ENCODE measurements at regions not wholly inside any gene's neighbourhood (a gene's known extent, or its start where the extent isn't known, plus 50 kb on each side); places are given as distances from the start of the nearest gene placed in this dataset.
A peak's percentile ranks its signal among the peaks of the same experiment; 100 is the strongest.
"Not testable (repeated sequence)": the region's sequence is repeated elsewhere in the genome, so short reads cannot be mapped to it uniquely, and the experiment has no call there.

DNA sequence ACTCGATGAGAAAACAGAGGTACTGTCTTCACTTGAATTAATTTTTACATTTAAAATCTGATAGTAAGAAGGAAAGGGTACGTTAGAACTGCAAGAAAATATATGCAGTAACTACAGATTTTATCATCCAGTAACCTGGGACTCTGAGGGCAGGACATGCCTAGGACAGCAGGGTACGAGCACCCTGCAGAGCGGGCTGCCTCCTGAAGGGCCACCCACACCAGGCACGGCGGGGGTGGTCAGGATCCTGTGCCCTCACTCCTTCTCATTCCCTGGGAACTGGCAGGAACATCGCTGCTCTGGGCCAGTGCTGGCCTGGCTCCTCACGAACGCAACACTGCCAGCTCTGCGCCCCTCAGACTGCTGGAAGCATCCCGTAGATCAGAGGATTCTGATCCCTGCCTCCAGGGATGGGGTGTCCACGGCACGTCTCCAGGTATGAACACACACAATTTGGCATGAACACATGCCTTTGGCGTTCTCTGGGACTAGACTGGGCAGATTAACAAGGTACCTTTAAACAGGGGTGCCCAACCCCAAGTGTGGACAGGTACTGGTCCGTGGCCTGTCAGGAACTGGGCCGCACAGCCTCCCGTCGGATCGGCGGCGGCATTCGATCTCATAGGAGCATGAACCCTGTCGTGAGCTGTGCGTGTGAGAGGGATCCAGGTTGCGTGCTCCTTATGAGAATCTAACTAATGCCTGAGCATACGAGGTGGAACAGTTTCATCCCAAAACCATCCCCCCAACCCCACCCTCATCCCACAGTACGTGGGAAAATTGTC lies 99.3 kb upstream of the FAM20C start:
- no peak for DNase-seq (ENCODE audit: low read depth)
- no peak overlapping the region for H3K4me3 ChIP-seq (ENCODE audit: low read depth, low read length)

DNA sequence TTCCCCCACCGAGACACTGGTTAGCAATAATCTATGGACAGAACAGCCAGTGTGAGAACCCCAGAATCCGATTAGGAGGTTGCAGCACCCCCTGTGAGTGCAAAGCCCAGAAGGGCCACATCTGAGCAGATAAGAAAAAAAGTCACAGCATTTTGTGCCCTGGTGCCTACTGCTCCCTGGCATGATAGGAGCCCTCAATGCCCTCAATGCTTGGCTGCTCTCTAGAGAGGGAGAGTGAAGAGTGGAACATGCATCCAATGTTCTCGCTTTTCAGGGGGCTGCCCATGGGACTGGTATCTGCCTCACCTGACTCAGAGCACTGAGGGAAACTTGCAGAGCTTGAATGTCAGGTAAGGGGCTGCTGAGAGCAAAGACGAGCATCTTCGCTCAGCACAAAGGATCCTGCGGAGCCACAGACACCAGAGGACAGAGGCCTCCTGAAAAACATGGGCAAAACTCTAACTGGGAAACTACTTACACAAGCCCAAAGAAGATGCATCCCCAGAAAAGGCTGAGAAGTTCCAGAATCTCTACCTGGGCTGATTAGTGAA lies 98.0 kb upstream of the FAM20C start:
- H3K4me3 ChIP-seq (ENCODE audit: low read depth, low read length) = no peak overlapping the region
- DNase-seq (ENCODE audit: low read depth) = no peak

GRCh38 chr7:95180-95862 lies 97.0 kb upstream of the FAM20C start:
- peak; percentile 42 for DNase-seq (ENCODE audit: low read depth)
- no peak overlapping the region for H3K4me3 ChIP-seq (ENCODE audit: low read depth, low read length)

DNA sequence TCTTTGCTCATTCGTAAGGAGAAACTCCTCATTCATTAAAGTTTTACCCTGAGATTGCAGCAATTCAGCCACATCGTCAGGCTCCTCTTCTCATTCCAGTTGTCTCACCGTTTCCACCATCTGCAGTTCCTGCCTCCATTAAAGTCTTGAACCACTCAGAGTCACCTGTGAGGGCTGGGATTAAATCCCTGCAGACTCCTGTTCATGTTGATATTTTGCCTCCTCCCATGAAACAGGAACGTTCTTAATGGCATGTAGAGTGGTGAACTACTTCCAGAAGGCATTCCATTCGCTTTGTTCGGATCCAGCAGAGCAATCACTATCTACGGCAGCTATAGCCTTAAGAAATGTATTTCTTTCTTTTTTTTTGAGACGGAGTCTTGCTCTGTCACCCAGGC lies 96.5 kb upstream of the FAM20C start:
- DNase-seq (ENCODE audit: low read depth) = no peak
- no peak overlapping the region for H3K4me3 ChIP-seq (ENCODE audit: low read depth, low read length)

- no peak for DNase-seq (ENCODE audit: low read depth)
Observed at GRCh38 chr7:96861-97260, 95.5 kb upstream of the FAM20C start.

DNA sequence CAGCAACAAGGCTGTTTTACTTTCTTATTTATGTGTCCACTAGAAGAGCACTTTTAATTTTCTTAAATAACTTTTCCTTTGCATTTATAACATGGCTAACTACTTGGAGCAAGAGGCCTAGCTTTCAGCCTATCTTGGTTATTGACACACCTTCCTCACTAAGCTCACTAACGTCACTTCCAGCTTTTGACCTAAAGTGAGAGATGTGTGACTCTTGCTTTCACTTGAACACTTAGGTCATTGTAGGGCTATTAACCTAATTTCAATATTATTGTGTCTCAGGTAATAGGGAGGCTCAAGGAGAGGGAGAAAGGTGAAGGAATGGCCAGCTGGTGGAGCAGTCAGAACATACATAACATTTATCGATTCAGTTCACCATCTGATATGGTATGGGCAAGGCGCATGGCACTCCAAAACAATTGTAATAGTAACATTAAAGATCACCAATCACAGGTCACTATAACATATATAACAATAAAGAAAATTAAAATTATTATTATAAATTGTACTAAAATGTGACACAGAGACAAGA lies 95.0 kb upstream of the FAM20C start:
- H3K4me3 ChIP-seq (ENCODE audit: low read depth, low read length) = no peak overlapping the region
- no peak for DNase-seq (ENCODE audit: low read depth)

More at GRCh38 chr7:96861-97260, 95.5 kb upstream of the FAM20C start:
- no peak overlapping the region for H3K4me3 ChIP-seq (ENCODE audit: low read depth, low read length)

DNA sequence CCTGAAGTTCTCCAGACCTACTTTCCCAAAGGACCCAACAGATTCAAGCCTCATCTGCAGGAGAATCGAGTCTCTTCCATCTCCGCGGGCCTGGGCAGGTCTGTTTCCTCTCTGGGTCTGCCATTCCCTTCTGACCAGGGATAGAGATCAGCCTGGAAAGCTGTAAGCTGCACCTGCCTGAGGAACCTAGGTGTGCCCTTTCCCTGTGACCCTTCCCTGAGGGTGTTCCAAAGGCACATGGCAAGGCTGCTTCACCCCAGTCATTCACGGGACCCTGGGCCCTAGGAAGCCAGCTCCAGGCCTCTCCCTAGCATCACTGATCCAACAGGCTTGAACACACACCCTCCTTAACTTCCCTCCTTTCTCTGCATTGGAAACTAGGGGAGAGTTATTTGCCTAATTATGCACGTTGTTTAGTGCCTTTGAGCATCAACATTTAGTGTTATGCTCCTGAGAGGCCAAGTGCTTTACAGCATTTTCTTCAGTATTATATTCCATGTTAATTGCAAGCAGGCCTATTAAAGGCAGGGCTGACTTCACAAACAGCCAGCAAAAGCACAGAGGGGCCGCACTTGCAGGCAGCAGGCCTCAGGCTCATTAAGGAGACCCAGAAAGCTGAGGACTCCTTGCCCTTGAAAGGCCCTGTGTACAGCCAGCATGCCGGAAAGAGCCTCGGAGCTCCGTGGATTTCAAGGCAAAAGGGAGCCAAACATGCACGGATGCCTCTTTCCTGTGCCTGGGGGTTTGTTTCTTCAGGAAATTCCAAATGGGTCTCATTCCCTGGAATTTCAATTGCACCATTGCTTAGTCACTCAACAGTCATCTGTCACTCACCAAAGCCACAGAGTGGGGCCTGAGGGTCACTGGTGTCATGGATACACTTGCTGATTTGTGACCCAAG lies 91.0 kb upstream of the FAM20C start:
- DNase-seq (ENCODE audit: low read depth) = no peak
- no peak overlapping the region for H3K4me3 ChIP-seq (ENCODE audit: low read depth, low read length)

DNA sequence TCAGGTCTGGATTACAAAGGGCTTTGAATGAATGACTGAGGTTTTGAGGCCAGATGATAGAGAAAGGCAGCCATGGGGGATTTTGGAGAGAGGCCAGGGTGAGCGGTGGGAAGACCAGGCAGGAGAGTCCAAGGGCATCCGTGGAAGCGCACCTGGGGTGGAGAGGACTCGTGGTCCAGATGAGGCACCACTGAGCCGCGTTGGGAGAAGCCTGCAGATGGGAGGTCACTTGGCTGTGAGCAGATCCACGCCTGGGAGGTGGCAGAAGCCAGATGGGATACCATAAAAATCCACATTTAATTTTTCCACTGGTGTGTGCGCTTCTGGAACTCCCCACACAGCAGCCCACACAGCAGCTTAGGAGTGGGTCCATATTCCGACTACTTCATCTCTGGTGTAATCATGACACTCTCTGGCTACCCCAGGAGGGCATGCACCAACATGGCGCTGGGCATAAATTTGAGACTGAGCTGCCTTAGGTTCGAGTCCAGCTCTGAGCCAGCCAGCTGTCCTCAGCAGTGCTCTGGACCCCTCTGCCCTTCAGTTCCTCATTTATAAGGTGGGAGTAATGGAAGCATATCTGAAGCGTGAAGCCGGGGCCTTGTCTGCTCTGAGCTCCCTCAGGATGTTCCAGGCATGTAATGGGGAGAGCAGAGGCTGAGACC lies 90.2 kb upstream of the FAM20C start:
- DNase-seq (ENCODE audit: low read depth) = no peak
- no peak overlapping the region for H3K4me3 ChIP-seq (ENCODE audit: low read depth, low read length)

GRCh38 chr7:102721-103120 lies 89.7 kb upstream of the FAM20C start:
- DNase-seq (ENCODE audit: low read depth) = no peak
- no peak overlapping the region for H3K4me3 ChIP-seq (ENCODE audit: low read depth, low read length)

DNA sequence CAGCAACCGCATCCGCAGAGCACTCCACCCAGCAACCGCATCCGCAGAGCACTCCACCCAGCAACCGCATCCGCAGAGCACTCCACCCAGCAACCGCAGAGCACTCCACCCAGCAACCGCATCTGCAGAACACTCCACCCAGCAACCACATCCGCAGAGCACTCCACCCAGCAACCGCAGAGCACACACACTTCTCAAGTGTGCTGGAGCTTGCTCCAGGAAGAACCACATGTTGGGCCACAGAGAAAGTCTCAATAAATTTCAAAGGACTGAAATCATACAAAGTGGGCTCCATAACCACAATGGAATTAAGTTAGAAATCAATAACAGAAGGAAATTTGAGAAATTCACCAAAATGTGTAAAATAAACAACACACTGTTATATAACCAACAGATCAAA lies 88.4 kb upstream of the FAM20C start:
- not testable (repeated sequence) for H3K4me3 ChIP-seq (ENCODE audit: low read depth, low read length); DNase-seq (ENCODE audit: low read depth)

DNA sequence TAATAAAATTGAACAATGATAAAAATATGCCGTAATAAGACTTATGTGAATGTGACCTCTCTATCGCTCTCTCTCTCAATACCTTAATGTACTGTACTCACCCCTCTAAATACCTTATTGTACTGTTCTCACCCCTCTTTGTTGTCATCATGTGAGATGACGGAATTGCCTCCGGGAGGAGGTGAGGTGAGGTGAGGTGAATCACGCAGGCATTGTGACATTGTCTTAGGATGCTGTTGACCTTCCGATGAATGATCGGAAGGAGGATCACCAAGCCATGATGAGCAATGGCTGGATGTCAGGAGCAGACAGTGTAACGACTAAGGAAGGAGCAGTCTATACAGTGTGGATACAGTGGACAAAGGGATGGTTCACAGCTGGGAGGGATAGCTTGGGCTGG lies 87.4 kb upstream of the FAM20C start:
- no peak overlapping the region for H3K4me3 ChIP-seq (ENCODE audit: low read depth, low read length)
- DNase-seq (ENCODE audit: low read depth) = no peak

DNA sequence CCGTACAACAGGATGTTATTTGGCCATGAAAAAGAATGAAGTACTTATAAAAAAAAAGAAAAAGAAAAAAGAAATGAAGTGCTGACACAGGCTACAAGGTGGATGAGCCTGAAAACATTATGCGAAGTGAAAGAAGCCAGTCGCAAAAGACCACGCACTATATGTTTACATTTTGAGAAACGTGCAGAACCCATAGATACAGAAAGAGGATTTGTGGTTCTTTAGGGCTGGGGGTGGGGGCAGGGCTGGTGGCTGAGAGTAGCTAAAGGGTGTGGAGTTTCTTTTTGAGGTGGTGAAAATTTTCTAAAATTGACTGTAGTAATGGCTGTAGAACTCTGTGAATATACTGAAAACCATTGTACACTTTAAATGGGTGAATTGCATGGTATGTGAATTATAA lies 86.0 kb upstream of the FAM20C start:
- no peak overlapping the region for H3K4me3 ChIP-seq (ENCODE audit: low read depth, low read length)
- DNase-seq (ENCODE audit: low read depth) = no peak

- H3K4me3 ChIP-seq (ENCODE audit: low read depth, low read length) = no peak overlapping the region
- no peak for DNase-seq (ENCODE audit: low read depth)
Observed at GRCh38 chr7:107233-107632, 85.1 kb upstream of the FAM20C start.

DNA sequence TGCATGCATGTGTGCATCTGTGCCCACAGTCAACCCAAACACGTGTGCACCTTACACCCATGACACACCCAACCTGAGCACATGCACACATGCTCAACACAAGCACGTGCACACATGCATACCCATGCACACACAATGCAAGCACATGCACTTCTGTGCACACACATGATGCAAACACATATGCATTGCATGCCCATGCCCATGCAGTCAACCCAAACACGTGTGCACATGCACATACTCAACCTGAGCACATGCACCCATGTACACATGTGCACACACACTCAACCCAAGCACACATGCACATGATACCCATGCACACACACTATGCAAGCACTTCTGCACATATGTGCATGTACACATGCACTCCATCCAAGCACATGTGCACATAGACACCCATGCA lies 84.5 kb upstream of the FAM20C start:
- DNase-seq (ENCODE audit: low read depth) = no peak
- H3K4me3 ChIP-seq (ENCODE audit: low read depth, low read length) = no peak overlapping the region

- H3K4me3 ChIP-seq (ENCODE audit: low read depth, low read length) = no peak overlapping the region
- no peak for DNase-seq (ENCODE audit: low read depth)
Observed at GRCh38 chr7:109094-109493, 83.3 kb upstream of the FAM20C start.

DNA sequence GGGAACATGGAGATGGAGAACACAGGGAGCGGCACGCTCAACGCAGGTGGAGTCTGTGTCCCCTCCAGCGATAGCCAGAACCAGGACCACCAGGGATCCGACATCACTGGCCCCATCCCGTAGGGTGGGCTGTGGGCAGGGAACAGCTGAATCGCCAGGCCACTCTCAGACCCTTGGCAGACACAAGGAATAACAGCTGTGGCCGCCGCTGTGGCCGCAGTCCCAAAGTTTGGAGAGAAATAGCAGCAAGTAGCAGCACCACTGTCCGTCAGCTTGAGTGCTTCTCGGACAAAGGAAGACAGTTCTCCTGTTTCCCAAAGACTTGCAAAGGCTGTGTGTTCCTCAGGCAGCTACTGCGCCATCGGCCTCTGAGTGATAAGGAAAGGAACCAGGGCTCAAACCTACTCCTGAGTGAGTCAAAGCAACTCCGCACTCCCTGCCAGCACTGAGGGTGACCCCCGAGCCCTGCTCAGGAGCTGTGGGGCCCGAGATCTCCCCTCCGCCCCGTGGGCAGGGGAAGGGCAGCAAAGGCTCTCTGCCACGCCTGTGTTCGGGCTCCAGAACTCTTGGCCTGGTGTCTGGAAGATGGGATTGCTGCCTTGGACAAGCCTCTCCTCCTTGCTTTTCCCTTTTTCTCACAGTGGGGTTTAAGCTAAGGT lies 82.3 kb upstream of the FAM20C start:
- no peak overlapping the region for H3K4me3 ChIP-seq (ENCODE audit: low read depth, low read length)
- no peak for DNase-seq (ENCODE audit: low read depth)

GRCh38 chr7:110557-111232 lies 81.7 kb upstream of the FAM20C start:
- no peak for DNase-seq (ENCODE audit: low read depth)
- H3K4me3 ChIP-seq (ENCODE audit: low read depth, low read length) = no peak overlapping the region

DNA sequence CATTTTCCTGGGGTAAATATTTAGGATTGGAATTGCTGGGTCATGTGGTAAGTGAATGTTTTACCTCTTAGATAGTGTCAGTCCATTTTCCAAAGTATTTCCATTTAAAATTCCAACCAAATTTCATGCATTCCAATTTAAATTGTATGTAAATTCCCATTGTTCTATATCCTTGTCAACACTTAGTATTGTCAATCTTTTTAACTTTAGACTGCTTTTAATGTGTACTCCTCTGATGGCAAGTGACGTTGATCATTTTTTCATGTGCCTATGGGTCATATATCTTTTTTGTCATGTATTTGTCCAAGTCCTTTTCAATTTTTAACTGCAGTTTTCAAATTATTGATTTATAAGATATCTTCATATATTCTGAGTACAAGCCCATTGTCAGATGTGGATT lies 80.8 kb upstream of the FAM20C start:
- no peak for DNase-seq (ENCODE audit: low read depth)

More for the DNA sequence above, 80.8 kb upstream of the FAM20C start:
- H3K4me3 ChIP-seq (ENCODE audit: low read depth, low read length) = no peak overlapping the region

Data from skeletal muscle cell (primary cell).